Right lobe of liver (tissue), 4 donors: ENCODE measurements at regions not wholly inside any gene's neighbourhood (a gene's known extent, or its start where the extent isn't known, plus 50 kb on each side); places are given as distances from the start of the nearest gene placed in this dataset.

ENCODE experiments used
- CTCF ChIP-seq, 4 donors: fragments of 200-600 bp in 3 of 4; fragments of 450-650 bp in 1 of 4; IDR thresholded peaks; one replicate each; pipeline versions ENCODE4 v1.5.1 to v1.8.0; 2016 to 2022; ENCODE audit warnings: antibody characterized with exemption in 4 of 4, mild to moderate bottlenecking in 2 of 4
- POLR2A ChIP-seq: fragments of 450-650 bp; IDR thresholded peaks from one replicate; pipeline ENCODE4 v1.6.1; 2017; ENCODE audit warnings: antibody characterized with exemption, mild to moderate bottlenecking
- donor health status: DM: no; HTN: no; CAD: no.
- donor health status: DM: no; HTN: no; CAD: no.
- donor health status: DM: no; HTN: yes; CAD: no.

DNA sequence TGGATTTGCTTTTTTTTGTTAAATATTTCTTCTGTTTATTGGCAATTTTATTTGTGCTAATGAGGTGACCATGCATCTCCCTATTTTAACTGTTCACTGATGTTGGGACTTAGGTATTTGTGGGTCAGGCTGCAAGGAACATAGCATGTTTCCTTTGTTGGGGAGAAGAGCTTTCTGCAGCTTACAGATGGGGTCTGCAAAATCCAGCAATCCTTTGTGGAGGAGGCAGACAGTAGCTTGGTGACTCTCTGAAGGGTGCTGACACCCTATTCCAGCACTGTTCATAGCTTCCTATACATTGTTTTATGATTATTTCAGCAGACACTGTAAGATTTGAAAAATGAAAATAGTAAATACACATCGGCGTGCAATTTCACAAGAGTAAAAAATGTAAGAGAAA lies 491.7 kb downstream of the RAPGEF2 start:
- TF ChIP-seq CTCF (IDR thresholded peaks at IDR 0.05) (no peak), POLR2A (no peak)
